ENCODE measurements at regions not wholly inside any gene's neighbourhood (a gene's known extent, or its start where the extent isn't known, plus 50 kb on each side); places are given as distances from the start of the nearest gene placed in this dataset.

- DNase-seq (no peak), ATAC-seq (no peak)
- intact Hi-C loops (cut with DNase I, micrococcal nuclease), result no loop called here
Measured at GRCh38 chr19:5261156-5261890, 79.3 kb downstream of the PTPRS start.

GRCh38 chr19:5260381-5260967, 80.1 kb downstream of the PTPRS start:
- ATAC-seq, result no peak
- intact Hi-C loops (cut with DNase I, micrococcal nuclease), result no loop called here

GRCh38 chr19:5259750-5260149, 80.9 kb downstream of the PTPRS start:
- no peak for DNase-seq
- ATAC-seq, result no peak
- intact Hi-C loops (cut with DNase I, micrococcal nuclease), result no loop called here

More at GRCh38 chr19:5260381-5260967, 80.1 kb downstream of the PTPRS start:
- DNase-seq, result no peak

GRCh38 chr19:5257155-5258045, 83.2 kb downstream of the PTPRS start:
- no peak for DNase-seq
- no peak for ATAC-seq
- intact Hi-C loops (cut with DNase I, micrococcal nuclease), result no loop called here

DNA sequence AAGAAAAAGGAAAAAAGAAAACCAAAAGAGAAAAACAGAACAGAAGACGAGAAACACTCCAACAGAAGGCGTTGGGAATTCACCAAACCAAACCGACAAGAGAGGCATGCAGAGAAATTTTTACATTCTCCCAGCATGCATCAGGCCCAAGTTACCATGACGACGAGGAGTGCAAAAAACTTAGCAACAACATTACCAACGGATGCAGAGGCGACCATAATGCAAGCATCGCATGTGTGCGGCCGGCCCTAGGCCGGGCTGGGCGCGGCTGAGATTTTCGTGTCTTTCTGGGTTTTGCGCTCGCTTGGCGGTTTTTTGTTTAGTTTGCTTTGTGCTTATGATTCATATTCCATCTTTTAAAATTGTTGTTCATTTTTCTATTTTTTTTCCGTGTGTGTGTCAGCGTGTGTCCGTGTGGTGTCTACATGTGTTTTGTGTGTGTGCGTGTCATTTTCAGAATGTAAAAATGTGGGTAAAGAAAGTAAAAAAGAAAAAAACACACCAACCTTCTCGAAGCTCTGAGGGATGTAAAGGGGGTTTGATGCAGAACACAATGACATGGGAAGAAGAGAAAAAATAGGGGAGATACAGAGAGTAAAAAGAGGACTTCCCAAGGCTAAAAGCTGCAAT, 84.9 kb downstream of the PTPRS start:
- ATAC-seq (no peak), DNase-seq (no peak)
- intact Hi-C loops (cut with DNase I, micrococcal nuclease), result no loop called here

GRCh38 chr19:5254944-5255343, 85.7 kb downstream of the PTPRS start:
- ATAC-seq (no peak), DNase-seq (no peak)
- intact Hi-C loops (cut with DNase I, micrococcal nuclease), result no loop called here

DNA sequence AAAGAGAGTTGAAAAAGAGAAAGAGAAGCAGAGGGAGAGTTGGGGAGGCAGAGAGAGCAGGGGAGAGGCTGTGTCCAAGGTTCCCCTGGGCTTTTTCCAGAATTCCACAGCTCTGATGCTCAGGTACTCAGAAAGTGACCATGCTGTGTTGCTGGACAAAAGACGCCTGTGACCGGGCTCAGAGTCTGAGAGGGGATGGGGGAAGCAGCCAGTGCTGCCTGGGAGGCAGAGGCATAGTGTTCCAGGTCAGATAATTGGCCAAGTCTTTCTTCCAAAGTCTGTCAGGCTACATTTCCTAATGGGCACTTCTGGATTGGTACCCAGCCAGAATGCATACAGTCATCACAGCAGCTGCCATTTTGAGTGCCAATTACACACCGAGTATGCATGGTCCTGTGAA, 86.1 kb downstream of the PTPRS start:
- ATAC-seq, result no peak
- DNase-seq, result no peak
- intact Hi-C loops (cut with DNase I, micrococcal nuclease), result no loop called here

- ATAC-seq (no peak), DNase-seq (no peak)
- intact Hi-C loops (cut with DNase I, micrococcal nuclease), result no loop called here
Measured at GRCh38 chr19:5253406-5254110, 87.1 kb downstream of the PTPRS start.

DNA sequence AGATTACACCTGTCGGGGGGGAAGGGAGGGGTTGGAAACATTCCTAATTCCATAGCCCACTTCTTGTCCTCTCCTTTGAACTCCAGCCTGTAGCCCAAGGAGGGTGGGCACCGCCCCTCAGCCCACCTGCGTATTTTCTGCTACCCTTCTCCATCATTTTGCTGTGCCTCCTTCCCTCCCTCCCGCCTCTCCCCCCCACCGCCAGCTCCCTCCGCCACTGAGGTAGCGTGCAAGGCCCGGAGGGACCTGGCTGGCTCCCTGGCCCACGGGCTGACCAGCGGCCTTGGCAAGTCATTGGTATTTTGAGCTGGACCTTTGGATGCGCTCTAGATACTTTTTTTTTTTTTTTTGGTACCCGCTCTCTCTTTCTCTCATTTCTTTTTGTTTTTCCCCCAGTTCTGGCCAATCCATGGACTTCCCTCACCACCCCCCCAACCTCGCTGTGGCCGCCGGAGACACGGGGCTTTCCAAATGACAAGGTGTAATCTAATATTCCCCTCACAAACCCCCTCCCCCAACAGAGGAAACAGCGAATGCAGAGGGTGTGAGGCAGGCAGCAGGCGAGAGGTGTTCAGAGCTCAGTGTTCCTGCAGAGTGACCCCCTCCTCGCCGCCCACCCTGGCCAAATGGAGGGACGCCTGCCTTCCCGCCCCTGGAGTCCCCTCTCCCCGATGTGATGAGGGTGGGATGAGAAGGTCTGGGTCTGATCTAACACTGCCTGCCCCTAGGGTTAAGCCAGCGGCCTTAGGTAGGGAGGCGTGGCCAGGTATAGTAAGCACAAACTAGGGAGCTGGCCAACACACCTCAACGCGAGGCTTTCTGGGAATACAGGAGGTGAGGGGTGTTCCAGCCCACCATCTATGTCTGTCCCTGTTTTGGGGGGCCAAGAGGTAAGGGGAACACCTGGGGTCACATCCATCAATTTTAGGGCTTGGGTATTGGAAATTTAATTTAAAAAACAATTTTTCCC, 89.2 kb downstream of the PTPRS start:
- no peak for DNase-seq
- ATAC-seq, result no peak
- intact Hi-C loops (cut with DNase I, micrococcal nuclease), result no loop called here

DNA sequence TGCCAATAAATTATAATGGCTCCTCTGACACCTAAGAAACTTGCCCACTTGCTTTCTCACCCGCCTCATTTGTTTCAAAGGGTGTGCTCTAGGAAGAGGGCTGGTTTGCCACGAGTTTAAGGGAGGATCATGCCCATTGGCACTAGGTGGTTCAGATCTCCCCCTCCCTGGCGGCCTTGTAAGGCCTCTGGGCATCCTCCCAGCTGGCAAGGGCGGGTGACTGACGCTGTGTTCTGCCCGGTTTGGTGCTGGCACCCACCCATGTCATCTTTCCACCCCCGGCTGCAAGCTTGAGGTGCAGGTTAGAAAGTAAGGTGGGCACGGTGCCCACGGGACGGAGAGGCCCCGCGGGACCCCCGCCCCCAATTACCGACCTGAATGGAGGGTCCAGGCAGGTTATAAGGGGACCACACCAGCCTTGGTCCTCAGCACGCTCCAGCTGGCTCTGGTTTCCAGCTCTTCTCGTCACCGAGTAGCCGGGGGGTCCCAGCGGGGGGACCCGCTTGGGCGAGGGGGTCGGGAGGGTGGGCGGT, 90.4 kb downstream of the PTPRS start:
- intact Hi-C loops (cut with DNase I, micrococcal nuclease), result no loop called here
- peak in 1 of 2 donors; percentile 61 for DNase-seq
- no peak for ATAC-seq

- no peak for ATAC-seq
- DNase-seq, result no peak
- intact Hi-C loops (cut with DNase I, micrococcal nuclease), result no loop called here
Measured at GRCh38 chr19:5249526-5249925, 91.1 kb downstream of the PTPRS start.

DNA sequence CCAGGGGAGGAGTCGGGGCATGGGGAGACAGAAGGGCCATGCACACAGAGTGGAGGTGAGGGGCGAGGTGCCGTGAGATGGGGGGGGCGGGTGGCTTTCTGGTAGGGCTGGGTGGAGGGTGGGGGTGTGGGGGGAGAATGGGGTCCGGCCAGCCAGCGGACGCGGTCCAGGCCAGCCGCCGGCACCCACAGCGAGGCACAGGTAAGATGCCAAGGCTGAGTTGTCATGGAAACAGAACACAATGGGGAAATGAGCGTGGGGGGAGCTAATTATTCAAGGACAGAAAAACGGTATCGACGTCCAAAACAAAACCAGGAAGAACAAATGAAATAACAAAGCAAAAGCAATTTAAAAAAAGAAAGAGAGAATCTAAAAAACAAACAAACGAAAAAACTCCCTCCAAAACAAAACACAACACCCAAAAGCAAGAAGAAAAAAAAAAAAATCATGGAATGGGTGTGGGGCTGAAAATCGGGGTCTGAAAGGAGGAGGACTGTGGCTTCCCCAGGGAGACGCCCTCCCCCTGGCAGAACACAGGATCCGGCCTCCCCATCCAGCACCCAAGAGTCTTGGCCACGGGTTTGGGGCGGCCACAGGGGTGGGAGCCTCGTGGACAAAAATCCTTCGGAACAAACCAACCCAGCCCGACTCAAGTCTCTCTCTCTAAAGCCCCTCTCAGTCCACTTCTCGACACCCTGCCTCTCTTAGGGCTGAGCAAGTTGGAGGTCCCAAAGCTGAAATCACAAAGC, 92.5 kb downstream of the PTPRS start:
- DNase-seq (no peak), ATAC-seq (no peak)
- intact Hi-C loops (cut with DNase I, micrococcal nuclease), result no loop called here

GRCh38 chr19:5246554-5247155, 94.0 kb downstream of the PTPRS start:
- intact Hi-C loops (cut with DNase I, micrococcal nuclease), result no loop called here
- DNase-seq, result no peak
- ATAC-seq, result no peak

DNA sequence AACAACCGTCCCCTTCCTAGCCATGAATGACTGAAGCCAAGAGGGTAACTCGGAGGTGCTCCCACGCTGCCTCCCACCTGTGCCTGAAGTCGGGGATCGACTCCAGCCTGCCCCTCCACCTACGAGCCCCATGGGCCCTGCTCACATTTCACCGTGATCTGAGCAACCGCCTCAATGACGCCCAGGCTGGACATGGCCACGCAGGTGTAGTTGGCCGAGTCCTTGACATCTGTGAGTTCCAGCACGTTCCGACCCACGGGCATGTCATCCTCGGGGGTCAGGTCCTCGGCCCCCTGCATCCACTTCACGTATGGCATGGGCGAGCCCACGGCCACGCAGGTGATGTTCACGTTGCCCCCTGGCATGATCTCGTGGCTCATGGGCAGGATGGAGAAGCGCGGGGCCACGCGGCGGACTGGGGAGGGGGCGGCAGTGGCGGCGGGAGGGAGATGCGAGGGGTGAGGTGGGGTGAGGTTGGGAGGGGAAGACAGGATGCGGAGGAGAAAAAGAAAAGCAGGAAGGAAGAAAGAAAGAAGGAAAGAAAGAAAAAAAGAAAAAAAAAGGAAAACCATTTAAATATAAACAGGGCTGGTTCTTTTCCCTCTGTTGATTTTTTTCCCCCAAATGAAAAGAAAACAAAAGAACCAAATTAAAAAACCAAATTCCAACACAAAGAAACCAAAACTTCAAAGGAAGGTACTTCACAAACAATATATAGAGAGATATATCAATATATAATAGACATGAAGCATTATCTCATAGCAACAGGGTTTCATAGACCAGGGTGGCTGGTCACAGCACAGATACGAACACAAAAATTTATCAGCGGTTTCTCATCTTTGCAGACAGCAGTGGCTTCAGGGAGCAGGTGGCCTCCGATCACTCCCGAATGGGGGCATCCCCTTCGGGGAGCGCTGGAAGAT, 94.7 kb downstream of the PTPRS start:
- DNase-seq, result no peak
- no peak for ATAC-seq
- intact Hi-C loops (cut with DNase I, micrococcal nuclease), result no loop called here

GRCh38 chr19:5244351-5244750, 96.3 kb downstream of the PTPRS start:
- DNase-seq (no peak), ATAC-seq (no peak)
- intact Hi-C loops (cut with DNase I, micrococcal nuclease), result no loop called here
